GM19438 (cell line): ENCODE measurements at regions not wholly inside any gene's neighbourhood (a gene's known extent, or its start where the extent isn't known, plus 50 kb on each side); places are given as distances from the start of the nearest gene placed in this dataset.
"Not testable (repeated sequence)": the region's sequence is repeated elsewhere in the genome, so short reads cannot be mapped to it uniquely, and the experiment has no call there.

Experiments
- ATAC-seq: cut with Tn5 transposase; IDR thresholded peaks from one replicate; pipeline ENCODE4 v1.9.1; 2021; ENCODE audit warnings: low read depth; ENCODE audit not compliant: unreplicated experiment

DNA sequence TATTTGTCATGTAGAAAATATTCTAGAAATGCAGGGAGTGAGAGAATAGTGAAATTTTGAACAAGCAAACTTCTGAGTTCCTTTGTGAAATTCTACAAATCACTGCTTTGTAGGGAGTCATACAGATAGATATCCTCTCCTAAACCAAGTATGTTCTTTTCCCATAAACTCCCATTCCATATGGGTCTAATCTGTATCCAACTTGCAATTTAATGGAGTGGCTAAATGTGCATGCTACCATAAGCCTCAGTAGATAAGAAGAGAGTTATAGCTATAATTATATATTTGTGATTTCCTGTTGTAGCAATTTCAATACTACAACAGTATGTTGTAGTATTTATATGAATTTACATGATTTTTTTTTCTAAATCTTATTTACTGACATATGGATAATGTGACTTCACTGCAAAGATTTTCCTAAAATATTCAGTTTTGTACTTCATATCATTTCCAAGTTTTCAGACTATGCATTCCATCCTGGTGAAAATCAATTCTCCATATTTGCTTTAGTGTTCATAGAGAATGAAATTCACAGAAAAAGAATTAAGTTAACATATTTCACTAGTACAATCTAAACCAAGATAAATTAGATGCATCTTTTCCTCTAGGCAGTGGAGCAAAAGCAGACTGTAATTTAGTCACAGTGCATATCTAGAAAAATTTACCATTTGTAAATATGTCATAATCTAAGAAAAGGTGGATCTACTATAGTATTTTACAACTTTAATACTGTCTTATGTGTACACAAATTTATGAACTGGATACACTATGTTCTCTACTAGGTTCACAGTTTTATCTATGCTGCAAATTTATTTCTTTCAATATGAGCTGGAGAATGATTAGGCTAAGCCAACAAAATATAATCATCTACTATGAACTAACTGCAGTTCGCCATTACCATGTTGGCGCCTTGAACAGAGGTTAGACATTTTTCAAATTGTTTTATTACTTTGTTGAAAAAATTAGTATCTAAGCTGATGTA, 372.9 kb upstream of the NDST3 start:
- no peak for ATAC-seq

DNA sequence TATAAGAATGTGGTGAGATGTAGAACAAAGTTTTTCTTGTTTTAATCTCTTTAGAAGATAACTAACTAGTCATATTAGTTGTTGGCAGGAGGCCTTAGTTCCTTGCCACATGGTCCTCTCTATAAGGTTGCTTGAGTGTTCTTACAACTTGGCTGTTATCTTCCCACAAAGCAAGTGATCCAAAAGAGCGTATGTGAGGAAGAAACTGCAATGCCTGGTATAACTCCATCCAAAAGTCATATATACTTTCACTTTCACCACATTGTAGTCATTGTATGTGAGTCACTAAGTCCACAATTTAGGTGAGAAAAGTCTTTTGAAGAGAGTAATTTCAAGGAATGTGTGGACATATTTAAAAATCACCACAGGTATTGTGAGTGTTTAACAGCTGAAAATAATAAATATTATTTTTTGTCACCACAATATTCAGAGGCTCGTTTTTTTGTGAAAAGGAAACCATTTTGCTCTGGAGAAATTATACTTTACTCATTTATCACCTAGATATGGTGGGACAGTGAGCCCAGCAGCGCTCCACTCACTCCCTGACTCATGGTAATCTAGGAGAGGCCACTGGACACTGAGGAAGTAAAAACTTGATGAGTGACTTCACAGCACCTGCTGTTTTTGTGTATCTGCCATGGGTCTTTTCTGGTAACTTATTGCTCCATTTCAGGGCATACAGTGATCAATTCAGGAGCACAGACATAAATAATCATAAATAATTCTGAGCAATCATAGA, 369.4 kb upstream of the NDST3 start:
- no peak for ATAC-seq

DNA sequence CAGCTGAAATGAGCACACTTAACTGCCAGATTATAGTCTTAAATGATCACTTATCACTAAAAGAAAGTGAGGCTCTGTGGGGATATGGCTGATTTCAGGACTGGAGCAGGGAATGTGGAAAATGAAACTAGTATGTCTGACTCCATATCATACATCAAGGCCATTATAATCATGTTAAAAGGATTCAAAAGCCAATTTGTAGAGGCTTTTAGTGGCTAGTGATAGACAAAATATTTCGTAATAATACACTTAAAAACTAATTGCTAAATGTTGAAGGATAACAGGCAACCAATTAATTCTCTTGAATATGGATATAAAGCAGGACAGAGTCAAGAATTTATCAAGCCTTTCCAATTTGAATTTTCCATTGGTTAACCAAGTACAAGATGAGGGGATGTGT, 358.1 kb upstream of the NDST3 start:
- no peak for ATAC-seq

DNA sequence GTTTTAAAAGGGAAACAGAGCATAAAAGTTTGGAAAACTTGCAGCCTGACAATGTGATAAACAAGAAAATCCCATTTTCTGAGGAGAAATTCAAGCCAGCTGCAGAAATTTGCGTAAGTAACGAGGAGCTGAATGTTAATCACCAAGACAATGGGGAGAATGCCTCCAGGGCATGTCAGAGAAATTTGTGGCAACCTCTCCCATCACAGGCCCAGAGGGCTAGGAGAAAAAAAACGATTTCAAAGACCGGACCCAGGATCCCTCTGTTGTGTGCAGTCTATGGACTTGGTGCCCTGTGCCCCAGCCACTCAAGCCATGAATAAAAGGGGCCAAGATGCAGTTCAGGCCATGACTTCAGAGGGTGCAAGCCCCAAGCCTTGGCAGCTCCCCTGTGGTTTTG, 355.4 kb upstream of the NDST3 start:
- ATAC-seq, result no peak

DNA sequence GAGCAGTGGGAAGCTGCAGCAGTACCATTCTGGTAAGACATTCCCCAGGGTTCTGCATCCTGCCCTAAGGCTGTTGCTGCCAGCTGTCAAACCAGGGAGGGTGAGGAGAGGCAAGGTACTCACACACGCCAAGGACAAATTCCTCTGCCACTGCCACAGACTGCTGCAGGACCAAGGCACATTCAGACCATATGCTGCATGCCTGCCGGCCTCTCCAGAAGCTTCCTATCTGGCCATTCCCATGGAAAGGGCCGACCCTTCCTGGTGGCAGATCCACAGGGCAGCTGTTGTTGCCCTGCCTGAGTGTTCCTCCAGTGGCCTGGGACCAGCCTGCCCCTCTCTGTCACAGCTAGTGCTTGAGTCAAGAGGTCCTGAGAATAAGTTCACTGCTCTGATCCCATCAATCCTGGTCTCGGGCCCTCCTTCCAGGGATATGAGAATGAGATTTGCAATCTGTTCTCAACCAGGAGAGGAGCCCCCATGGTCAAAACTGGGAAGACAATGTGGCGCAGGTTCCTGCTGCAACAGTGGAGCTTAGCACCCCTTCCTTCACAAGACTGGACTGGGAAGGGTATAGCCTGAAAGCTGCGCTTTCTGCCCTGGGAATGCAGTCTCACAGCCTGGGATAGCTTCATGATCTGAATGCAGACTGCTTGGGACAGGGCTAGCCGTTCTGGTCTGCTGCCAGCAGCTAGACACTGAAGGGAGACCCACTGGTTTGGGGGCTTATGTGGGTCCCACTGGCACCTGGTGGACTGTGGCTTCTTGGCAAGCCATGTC, 342.5 kb upstream of the NDST3 start:
- no peak for ATAC-seq

DNA sequence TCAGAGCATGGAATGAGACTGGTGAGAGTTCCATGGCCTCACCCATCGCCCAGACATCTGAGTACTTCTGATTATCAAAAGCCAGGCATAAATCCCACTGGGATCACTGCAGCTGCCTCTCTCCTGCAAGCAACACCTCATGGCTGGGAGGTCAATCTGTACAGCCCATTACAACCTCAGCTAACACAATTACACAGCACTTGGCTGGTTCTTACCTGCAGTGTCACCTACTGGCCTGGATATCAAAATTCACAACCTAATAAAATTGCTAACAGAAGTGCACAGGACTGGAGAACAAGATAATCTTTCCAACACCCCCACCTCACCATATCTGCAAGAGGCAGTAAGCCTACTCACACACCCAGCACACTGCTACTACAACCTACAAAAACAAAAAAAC, 341.7 kb upstream of the NDST3 start:
- ATAC-seq, result no peak

DNA sequence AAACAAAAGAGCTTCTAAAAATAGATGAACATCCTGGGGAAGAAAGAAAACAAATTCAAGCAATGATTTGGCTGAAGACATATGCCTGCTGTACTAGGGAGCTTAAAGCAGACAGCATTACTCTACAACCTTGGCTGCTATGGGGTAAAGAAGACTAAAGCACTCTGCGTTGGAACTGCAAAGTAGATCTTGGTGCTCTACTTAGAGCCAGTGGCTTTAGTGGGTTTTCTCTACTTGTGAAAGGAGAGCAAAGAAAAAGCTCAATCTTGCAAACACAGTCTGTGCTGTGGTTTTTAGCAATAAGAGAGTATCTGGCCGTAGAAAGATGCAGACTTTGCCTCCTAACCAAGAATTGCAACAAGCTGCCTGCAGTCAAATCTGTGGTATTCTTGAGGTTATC, 334.7 kb upstream of the NDST3 start:
- no peak for ATAC-seq

DNA sequence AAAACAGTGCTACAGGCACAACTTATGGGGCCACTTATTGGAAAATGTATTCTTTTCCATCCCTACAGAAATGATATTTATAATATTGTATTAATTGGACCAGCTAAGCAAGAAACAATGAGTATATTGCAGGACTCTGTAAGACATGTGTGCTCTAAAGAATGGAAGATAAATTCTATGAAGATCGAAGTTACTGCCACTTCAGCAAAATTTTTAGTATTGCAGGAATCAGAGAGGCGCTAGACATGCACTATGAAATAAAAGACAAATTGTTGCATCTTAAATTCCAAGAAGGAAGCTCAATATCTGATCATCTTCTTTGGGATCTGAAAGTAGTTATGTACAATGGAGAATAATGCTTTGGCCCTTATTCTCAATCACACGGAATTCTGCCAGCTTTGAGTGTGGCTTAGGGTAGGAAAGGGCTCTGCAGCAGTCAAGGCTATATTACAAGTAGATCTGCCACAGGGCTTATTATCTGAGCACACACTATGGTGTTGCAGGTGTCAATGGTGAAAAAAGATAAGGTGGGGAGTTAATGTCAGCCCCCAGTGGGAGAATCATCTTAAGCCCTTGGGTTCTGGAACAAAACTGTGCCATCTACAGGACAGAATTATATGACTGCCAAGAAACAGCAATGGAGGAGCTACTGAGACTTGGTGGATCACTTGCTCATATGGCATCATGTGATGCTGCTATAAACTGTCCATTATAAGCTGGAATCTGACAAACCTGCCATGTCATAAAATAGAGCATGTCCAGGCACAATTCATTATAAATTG, 334.0 kb upstream of the NDST3 start:
- no peak for ATAC-seq

DNA sequence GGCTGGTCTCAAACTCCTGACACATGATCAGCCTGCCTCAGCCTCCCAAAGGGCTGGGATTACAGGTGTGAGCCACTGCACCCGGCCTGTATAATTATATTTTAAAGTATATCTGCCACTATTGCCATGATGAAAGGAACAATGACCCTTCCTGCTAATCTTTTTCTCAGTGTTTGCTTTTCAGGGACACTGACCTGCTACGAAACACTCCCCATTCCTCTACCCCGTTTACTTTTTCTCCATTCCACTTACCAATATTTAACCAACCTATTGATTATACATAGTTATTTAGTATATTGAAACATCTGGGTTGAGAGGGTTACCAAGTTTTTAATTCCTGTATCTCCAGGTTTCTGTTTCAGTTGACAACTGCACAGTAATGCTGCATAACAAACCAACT, 331.9 kb upstream of the NDST3 start:
- no peak for ATAC-seq

DNA sequence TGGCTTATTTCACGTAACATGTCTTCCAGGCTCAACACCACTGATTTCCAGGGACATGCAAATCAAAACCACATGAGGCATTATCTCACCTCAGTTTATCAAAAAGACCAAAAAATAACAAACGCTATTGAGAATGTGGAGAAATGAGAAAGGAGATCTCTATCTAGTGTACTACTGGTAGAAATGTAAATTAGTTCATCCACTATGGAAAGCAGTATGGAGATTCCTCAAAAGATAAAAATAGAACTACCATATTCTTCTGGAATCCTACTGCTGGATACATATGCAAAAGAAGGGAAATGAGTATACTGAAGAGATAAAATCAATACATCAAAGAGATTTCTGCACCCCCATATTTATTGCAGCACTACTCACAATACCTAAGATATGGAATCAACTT, 329.6 kb upstream of the NDST3 start:
- no peak for ATAC-seq

DNA sequence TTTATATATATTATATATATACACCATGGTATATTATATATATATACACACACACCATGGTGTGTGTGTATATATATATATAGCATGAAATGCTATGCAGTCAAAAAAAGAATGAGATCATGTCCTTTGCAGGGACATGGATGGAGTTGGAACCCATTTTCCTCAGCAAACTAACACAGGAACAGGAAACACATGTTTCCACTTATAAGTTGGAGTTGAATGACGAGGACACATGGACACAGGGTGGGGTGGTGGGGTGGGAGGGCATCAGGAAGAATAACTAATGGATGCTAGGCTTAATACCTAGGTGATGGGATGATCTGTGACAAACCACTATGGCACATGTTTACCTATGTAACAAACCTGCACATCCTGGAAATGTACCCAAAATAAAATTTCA, 293.6 kb upstream of the NDST3 start:
- ATAC-seq, result no peak

DNA sequence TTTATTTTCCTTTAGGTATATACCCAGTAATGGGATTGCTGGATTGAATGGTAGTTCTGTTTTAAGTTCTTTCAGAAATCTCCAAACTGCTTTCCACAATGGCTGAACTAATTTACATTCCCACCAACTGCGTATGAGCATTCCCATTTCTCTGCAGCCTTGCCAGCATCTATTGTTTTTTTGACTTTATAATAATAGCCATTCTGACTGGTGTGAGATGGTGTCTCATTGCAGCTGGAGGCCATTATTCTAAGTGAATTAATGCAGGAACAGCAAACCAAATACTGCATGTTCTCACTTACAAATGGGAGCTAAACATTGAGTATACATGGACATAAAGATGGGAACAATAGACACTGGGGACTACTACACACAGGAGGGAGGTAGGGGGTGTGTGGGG, 288.9 kb upstream of the NDST3 start:
- ATAC-seq, result not testable (repeated sequence)

DNA sequence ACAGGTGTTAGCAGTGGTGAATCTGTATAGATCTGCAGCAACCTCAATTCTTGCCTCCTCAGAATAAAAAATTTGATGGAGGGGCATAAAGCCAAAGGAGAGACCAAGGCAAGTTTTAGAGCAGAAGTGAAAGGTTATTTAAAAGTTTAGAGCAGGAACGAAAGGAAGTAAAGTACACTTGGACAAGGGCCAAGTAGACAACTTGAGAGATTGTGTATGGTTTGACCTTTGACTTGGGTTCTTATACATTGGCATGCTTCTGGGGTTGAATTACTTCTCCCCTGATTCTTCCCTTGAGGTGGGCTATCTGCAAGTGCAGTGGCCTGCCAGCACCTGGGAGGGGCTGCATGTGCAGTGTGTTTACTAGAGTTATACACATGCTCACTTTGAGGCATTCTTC, 278.8 kb upstream of the NDST3 start:
- ATAC-seq, result no peak

DNA sequence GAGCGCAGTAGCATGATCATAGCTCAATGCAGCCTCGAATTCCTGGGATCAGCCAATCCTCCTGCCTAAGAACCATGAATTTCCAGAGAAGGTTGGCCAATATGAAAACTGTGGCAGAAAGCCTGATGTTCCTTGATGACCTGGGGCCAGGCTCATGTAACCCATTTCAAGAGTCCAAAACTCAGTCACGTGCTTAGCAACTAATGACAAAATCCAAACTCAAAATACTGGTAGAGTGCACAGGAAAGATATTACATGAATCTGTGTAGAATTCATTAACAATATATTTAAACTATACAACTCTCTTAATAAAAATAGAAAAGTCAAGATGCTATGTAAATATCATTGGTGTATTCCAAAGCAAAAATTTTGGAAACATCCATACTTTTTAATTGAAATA, 265.7 kb upstream of the NDST3 start:
- ATAC-seq, result no peak

DNA sequence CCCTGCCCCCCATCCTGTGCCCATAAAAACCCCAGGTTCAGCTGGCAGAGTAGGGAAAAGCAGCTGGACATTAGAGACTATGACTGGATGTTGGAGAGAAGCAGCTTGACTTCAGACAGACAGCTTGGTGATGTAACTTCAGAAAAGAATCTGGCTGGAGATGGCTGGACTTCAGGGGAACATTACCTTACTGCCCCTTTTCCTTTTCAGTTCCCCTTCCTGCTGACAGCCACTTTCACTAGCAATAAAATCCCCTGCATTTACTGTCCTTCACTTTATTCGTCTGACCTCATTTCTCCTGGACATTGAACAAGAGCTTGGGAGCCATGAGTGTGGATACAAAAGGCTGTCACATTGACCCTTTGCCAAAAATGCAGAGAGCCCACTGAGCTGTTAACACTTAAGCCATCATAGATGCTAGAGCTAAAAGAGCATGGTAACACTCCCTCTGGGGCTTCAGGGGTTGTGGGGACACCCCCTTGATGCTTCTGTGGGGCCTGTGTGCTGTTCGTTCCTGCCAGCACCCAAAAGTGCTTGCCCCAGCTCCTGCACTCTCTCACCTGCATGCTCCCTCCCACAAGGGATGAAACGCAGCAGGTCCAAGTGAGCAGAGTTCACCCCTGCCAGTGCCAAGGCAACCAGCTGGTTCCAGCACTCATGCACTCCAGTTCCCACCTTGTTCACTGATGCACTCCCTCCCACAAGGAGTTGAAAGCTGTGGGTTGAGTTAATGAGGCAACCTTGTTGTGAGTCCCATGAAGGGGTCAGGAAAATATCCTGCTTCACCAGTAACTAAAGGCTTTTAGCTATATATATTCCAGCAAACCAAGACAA, 263.8 kb upstream of the NDST3 start:
- no peak for ATAC-seq

DNA sequence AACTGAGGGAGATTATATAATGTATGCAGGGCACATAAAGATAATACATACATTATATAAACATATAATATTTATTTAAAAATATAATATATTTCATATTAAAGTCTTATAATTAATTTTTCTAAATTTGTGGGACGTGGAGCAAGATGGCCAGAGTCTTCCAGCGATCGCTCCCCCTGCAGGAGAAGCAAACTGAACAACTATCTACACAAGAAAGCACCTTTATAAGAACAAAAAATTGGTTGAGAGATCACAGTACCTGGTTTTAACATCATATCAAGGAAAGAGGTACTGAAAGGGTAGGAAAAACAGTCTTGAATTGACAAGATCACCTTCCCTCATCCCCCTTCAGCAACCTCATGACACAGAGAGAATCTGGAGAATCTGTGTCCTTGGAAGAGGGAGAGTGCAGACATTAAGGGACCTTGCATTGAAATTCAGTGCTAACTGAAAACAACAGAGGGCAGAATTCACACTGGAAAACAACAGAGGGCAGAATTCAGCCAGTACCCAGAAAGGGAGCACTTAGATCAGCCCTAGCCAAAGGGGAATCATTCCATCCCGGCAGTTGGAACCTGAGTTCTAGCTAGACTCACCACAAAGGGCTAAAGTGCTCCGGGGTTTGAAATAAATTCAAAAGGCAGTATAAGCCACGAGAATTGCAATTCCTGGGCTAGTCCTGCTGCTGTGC, 262.5 kb upstream of the NDST3 start:
- no peak for ATAC-seq

DNA sequence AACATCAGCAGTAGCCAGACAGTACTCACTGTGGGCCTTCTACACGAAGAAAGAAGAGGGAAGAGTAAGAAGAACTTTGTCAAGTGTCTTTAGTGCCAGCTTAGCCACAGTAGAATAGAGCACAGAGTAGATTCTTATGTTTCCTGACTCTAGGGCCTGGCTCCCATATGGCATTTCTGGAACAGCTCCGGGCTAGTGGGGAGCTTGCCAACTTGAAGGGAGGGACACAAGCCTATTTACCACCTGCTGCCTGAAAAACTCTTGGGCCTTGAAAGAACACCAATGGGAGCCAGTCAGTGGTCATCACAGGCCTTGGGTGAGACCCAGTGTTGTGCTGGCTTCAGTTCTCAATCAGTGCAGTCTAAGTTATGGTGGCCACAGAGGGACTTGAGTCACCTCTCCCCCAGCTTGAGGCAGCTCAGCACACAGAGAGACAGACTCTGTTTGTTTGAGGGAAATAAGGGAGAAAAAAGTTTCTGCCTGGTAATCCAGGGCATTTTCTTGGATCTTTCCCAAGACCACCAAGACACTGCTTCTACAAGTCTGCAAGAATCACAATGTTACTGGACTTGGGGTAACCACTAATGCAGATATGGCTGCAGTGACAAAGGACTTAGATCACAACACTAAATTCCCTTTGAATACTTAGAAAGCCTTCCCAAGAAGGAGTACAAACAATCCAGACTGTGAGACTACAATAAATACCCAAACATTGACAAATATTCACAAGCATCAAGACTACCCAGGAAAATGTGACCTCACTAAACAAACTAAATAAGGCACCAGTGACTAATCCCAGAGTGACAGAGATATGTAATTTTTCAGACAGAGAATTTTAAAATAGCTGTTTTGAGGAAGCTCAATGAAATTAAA, 261.0 kb upstream of the NDST3 start:
- no peak for ATAC-seq

DNA sequence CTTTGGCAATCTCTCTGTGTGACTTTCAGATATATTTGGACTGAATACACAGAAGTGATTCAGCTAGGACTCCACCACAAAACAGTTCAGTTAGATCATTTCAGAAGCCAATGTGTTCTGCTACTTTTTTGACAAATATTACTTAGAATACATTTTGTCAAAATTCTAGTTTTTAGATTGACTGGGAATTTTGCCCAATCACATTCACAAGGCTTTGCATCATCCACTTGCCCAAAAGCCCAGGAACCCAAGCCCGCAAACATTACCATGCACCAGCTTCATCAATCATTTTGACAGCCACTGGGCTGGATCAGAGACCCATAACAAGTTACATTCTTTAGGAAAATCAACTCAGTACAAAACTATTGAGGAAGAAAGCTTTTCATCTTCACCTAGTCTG, 256.6 kb upstream of the NDST3 start:
- no peak for ATAC-seq
